Mesendoderm (in vitro differentiated cells): ENCODE measurements at regions not wholly inside any gene's neighbourhood (a gene's known extent, or its start where the extent isn't known, plus 50 kb on each side); places are given as distances from the start of the nearest gene placed in this dataset.
A peak's percentile ranks its signal among the peaks of the same experiment; 100 is the strongest.

Experiments used
- DNase-seq: peaks from one replicate; pipeline ENCODE4 v3.0.0; 2013
- H2AK5ac ChIP-seq: 2 replicates; pipeline ENCODE4 v1.6.1; 2013; ENCODE audit warnings: low read length, inconsistent platforms
- H2BK120ac ChIP-seq: 2 replicates; pipeline ENCODE4 v1.6.1; 2013; ENCODE audit warnings: low read depth, mild to moderate bottlenecking, low read length, moderate library complexity, mixed read lengths
- H2BK15ac ChIP-seq: replicated peaks from 2 replicates; pipeline ENCODE4 v1.6.1; 2013; ENCODE audit warnings: low read depth, mild to moderate bottlenecking, moderate library complexity
- H2BK5ac ChIP-seq: 2 replicates; pipeline ENCODE4 v1.6.1; 2013; ENCODE audit warnings: low read length, inconsistent platforms
- H3K18ac ChIP-seq: 2 replicates; pipeline ENCODE4 v1.6.1; 2013; ENCODE audit warnings: mild to moderate bottlenecking, low read length, mixed read lengths
- H3K23ac ChIP-seq: one replicate; pipeline ENCODE4 v1.6.1; 2013; ENCODE audit warnings: low read length
- H3K27ac ChIP-seq: 2 replicates; pipeline ENCODE4 v1.5.1; 2013; ENCODE audit warnings: low read depth, mild to moderate bottlenecking, inconsistent platforms, low read length, moderate library complexity
- H3K27me3 ChIP-seq: 2 replicates; pipeline ENCODE4 v1.6.1; 2013; ENCODE audit warnings: low read length, control low read depth, mild to moderate bottlenecking, inconsistent platforms; ENCODE audit not compliant: insufficient read depth, poor library complexity
- H3K36me3 ChIP-seq: 2 replicates; pipeline ENCODE4 v1.6.1; 2013; ENCODE audit warnings: low read length, inconsistent platforms; ENCODE audit not compliant: control insufficient read depth, insufficient read depth
- H3K4ac ChIP-seq: one replicate; pipeline ENCODE4 v1.6.1; 2013; ENCODE audit warnings: low read depth, mild to moderate bottlenecking, low read length, moderate library complexity
- H3K4me1 ChIP-seq: 2 replicates; pipeline ENCODE4 v1.6.1; 2013; ENCODE audit warnings: low read depth, low read length, inconsistent platforms; ENCODE audit not compliant: control insufficient read depth
- H3K4me2 ChIP-seq: 2 replicates; pipeline ENCODE4 v1.6.1; 2013; ENCODE audit warnings: low read length
- H3K4me3 ChIP-seq: 2 replicates; pipeline ENCODE4 v1.5.1; 2013; ENCODE audit warnings: mild to moderate bottlenecking, low read length
- H3K56ac ChIP-seq: one replicate; pipeline ENCODE4 v1.6.1; 2013; ENCODE audit warnings: low read length
- H3K79me1 ChIP-seq: 2 replicates; pipeline ENCODE4 v1.6.1; 2013; ENCODE audit warnings: low read length, inconsistent platforms
- H3K79me2 ChIP-seq: 2 replicates; pipeline ENCODE4 v1.6.1; 2013; ENCODE audit warnings: mild to moderate bottlenecking, low read length; ENCODE audit not compliant: control insufficient read depth, insufficient read depth
- H3K9ac ChIP-seq: 2 replicates; pipeline ENCODE4 v1.6.1; 2013; ENCODE audit warnings: low read length, inconsistent platforms
- H4K5ac ChIP-seq: one replicate; pipeline ENCODE4 v1.6.1; 2013; ENCODE audit warnings: low read length
- H4K8ac ChIP-seq: one replicate; pipeline ENCODE4 v1.6.1; 2013; ENCODE audit warnings: low read depth, mild to moderate bottlenecking, control low read depth, low read length, moderate library complexity
- WGBS: extraction: QIAGEN DNeasy Blood & Tissue Kit; methylation state at CpG from one replicate; pipeline ENCODE4 v1.1.7; 2013; ENCODE audit warnings: low lambda C conversion rate, missing lambda C conversion rate; ENCODE audit not compliant: insufficient coverage; ENCODE audit errors: extremely low coverage; 5-methylcytosine and 5-hydroxymethylcytosine counted together

DNA sequence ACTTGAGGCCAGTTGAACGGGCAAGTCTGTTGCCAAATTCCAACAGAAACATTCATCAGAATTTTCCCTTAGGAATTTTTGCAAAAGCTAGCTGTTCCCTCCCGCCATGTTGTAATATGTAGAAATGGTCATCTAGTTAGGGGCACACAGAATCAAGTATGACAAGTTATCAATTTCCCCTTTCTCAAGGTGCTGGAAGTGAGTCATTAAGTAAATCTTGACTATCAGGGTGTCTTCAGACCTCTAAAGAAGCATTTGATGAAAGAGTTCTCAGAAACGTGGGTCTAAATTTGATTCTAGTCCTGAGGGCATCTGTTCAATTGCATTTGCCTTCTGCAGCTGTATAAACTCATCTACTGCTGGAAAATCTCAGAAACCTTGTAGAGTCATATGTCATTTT, 123.4 kb upstream of the FRMD4B start:
- no peak overlapping the region for H4K5ac ChIP-seq
- WGBS: no CpG with 5 or more reads among the region's 3 CpGs
- H3K36me3 ChIP-seq: no peaks in the 10 kb centered on the region
- no peak overlapping the region for H3K4me3 ChIP-seq
- no peaks in the 10 kb centered on the region for H3K27me3 ChIP-seq
- H2AK5ac ChIP-seq: no peak overlapping the region
- no peak overlapping the region for H3K18ac ChIP-seq
- H3K79me2 ChIP-seq: no peaks in the 10 kb centered on the region
- H2BK15ac ChIP-seq: no peak overlapping the region
- no peak overlapping the region for H2BK120ac ChIP-seq
- no peak overlapping the region for H4K8ac ChIP-seq
- no peak overlapping the region for H3K4me2 ChIP-seq
- no peak overlapping the region for H3K9ac ChIP-seq
- no peaks in the 10 kb centered on the region for H3K79me1 ChIP-seq
- peaks cover 3% of the 10 kb centered on the region for H3K4me1 ChIP-seq
- H3K56ac ChIP-seq: no peak overlapping the region
- no peak overlapping the region for H3K27ac ChIP-seq
- no peak for DNase-seq
- no peak overlapping the region for H3K4ac ChIP-seq
- no peak overlapping the region for H3K23ac ChIP-seq
- no peak overlapping the region for H2BK5ac ChIP-seq

GRCh38 chr3:69505770-69506407, 120.0 kb upstream of the FRMD4B start:
- Histone ChIP-seq H3K27ac (no peak overlapping the region), H3K18ac (no peak overlapping the region), H2AK5ac (no peak overlapping the region), H4K5ac (no peak overlapping the region), H3K4me3 (no peak overlapping the region), H3K9ac (no peak overlapping the region), H4K8ac (no peak overlapping the region), H2BK15ac (no peak overlapping the region), H3K27me3 (no peaks in the 10 kb centered on the region), H3K36me3 (no peaks in the 10 kb centered on the region), H3K4me2 (no peak overlapping the region), H3K4ac (no peak overlapping the region), H2BK5ac (no peak overlapping the region), H3K23ac (no peak overlapping the region), H3K4me1 (peaks cover 3% of the 10 kb centered on the region), H3K56ac (no peak overlapping the region), H3K79me2 (no peaks in the 10 kb centered on the region), H2BK120ac (no peak overlapping the region), H3K79me1 (no peaks in the 10 kb centered on the region)
- DNase-seq: peak; percentile 93
- WGBS: no CpG with 5 or more reads among the region's 7 CpGs

DNA sequence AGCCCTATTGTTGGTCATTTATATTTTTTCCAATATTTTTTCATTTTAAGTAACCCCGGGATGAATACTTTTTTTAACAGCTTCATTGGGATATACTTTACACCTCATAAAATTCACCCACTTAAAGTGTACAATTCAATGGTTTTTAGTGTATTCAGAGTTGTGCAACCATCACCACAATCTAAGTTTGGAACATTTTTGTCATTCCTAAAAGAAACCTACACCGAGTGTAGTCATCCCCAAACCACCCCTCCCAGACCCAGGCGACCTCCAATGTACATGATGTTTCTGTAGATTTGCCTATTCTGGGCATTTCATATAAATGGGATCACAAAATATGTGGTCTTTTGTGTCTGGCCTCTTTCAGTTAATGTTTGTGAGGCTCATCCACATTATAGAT, 118.3 kb upstream of the FRMD4B start:
- no peak overlapping the region for H3K56ac ChIP-seq
- H2BK15ac ChIP-seq: no peak overlapping the region
- no peak overlapping the region for H3K27ac ChIP-seq
- H3K79me1 ChIP-seq: no peaks in the 10 kb centered on the region
- H3K36me3 ChIP-seq: no peaks in the 10 kb centered on the region
- no peak overlapping the region for H4K5ac ChIP-seq
- H3K79me2 ChIP-seq: no peaks in the 10 kb centered on the region
- H3K4me2 ChIP-seq: no peak overlapping the region
- H2BK120ac ChIP-seq: no peak overlapping the region
- no CpG with 5 or more reads among the region's 3 CpGs for WGBS
- no peak overlapping the region for H3K4ac ChIP-seq
- H4K8ac ChIP-seq: no peak overlapping the region
- no peaks in the 10 kb centered on the region for H3K27me3 ChIP-seq
- no peak overlapping the region for H3K4me3 ChIP-seq
- no peak overlapping the region for H3K18ac ChIP-seq
- H3K4me1 ChIP-seq: no peaks in the 10 kb centered on the region
- H3K23ac ChIP-seq: no peak overlapping the region
- no peak overlapping the region for H2AK5ac ChIP-seq
- DNase-seq: no peak
- no peak overlapping the region for H3K9ac ChIP-seq
- H2BK5ac ChIP-seq: no peak overlapping the region

DNA sequence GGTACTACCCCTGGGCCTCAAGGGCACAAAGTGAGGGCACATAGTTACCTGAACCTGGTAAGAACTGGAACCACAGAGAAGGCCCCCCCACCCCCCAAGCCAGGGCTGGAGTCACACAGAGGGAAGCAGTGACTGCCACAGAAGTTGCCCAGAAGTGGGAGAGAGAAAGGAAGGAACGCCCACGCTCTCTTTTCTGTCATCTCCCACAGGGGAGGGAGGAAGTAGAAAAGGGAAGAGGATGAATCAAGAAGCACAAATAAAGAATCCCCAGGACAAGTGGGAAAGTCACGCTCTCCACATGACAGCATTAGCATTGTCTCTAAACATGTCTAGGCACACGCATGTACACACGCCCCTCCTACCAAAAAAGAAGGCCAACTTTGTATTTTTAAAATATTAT, 114.7 kb upstream of the FRMD4B start:
- no peaks in the 10 kb centered on the region for H3K27me3 ChIP-seq
- no peak overlapping the region for H3K27ac ChIP-seq
- no peaks in the 10 kb centered on the region for H3K79me2 ChIP-seq
- H3K4me3 ChIP-seq: no peak overlapping the region
- no peak for DNase-seq
- H3K4me2 ChIP-seq: no peak overlapping the region
- H3K4me1 ChIP-seq: no peaks in the 10 kb centered on the region
- no peak overlapping the region for H2BK120ac ChIP-seq
- no peak overlapping the region for H4K5ac ChIP-seq
- no peak overlapping the region for H4K8ac ChIP-seq
- H3K36me3 ChIP-seq: no peaks in the 10 kb centered on the region
- H2AK5ac ChIP-seq: no peak overlapping the region
- H3K4ac ChIP-seq: no peak overlapping the region
- H3K23ac ChIP-seq: no peak overlapping the region
- H3K79me1 ChIP-seq: no peaks in the 10 kb centered on the region
- no peak overlapping the region for H2BK15ac ChIP-seq
- no peak overlapping the region for H3K18ac ChIP-seq
- no peak overlapping the region for H2BK5ac ChIP-seq
- no CpG with 5 or more reads among the region's 5 CpGs for WGBS
- H3K9ac ChIP-seq: no peak overlapping the region
- no peak overlapping the region for H3K56ac ChIP-seq

GRCh38 chr3:69499899-69500421, 114.1 kb upstream of the FRMD4B start:
- WGBS: no CpG with 5 or more reads among the region's 9 CpGs
- Histone ChIP-seq H3K27ac (no peak overlapping the region), H3K79me1 (no peaks in the 10 kb centered on the region), H3K18ac (no peak overlapping the region), H4K5ac (no peak overlapping the region), H3K36me3 (no peaks in the 10 kb centered on the region), H3K23ac (no peak overlapping the region), H2BK120ac (no peak overlapping the region), H3K4me1 (no peaks in the 10 kb centered on the region), H2BK15ac (no peak overlapping the region), H4K8ac (no peak overlapping the region), H3K4ac (no peak overlapping the region), H3K9ac (no peak overlapping the region), H3K79me2 (no peaks in the 10 kb centered on the region), H3K27me3 (no peaks in the 10 kb centered on the region), H3K56ac (no peak overlapping the region), H3K4me2 (no peak overlapping the region), H2AK5ac (no peak overlapping the region), H3K4me3 (no peak overlapping the region), H2BK5ac (no peak overlapping the region)
- DNase-seq: no peak

- Histone ChIP-seq H3K4me1 (no peaks in the 10 kb centered on the region), H2AK5ac (no peak overlapping the region), H4K5ac (no peak overlapping the region), H3K27ac (no peak overlapping the region), H3K18ac (no peak overlapping the region), H3K79me2 (no peaks in the 10 kb centered on the region), H2BK120ac (no peak overlapping the region), H3K23ac (no peak overlapping the region), H3K27me3 (no peaks in the 10 kb centered on the region), H3K4me3 (no peak overlapping the region), H2BK5ac (no peak overlapping the region), H3K36me3 (no peaks in the 10 kb centered on the region), H2BK15ac (no peak overlapping the region), H3K56ac (no peak overlapping the region), H3K4me2 (no peak overlapping the region), H4K8ac (no peak overlapping the region), H3K79me1 (no peaks in the 10 kb centered on the region), H3K4ac (no peak overlapping the region), H3K9ac (no peak overlapping the region)
- no CpG with 5 or more reads among the region's 3 CpGs for WGBS
- no peak for DNase-seq
Measured at GRCh38 chr3:69499422-69499821, 113.5 kb upstream of the FRMD4B start.
